ENCODE measurements at regions not wholly inside any gene's neighbourhood (a gene's known extent, or its start where the extent isn't known, plus 50 kb on each side); places are given as distances from the start of the nearest gene placed in this dataset.

DNA sequence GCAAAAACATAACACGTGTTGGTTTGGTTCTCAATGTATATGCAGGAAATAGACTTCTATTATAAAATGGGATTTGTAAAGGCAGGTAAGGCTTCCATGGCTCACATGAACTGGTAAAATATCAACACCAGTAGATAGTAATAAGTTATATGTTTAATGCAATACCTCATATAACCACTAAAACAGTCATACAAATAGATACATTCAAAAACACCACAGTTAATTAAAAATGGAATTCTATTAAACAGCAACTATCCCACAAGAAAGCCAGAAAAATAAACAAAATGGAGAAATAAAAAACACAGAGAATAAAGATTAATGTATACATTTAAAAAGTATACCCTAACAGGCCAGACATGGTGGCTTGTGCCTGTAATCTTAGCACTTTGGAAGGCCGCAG, 243.8 kb upstream of the LRATD1 start:
- no peaks in the 10 kb centered on the region for H3K27me3 ChIP-seq
- H3K36me3 ChIP-seq (ENCODE audit: low read depth, missing control alignments): no peaks in the 10 kb centered on the region
- H3K4me3 ChIP-seq: no peak overlapping the region
- H3K27ac ChIP-seq: no peak overlapping the region
- WGBS, 2 donors: 91 to 95% methylated on average over 2 of the region's 2 CpGs
- H3K9me3 ChIP-seq: no peaks in the 10 kb centered on the region
- intact Hi-C loops (cut with DNase I; ENCODE audit: low total_unique reads): no loop called here
- H3K4me1 ChIP-seq: no peaks in the 10 kb centered on the region
- DNase-seq: no peak
- TF ChIP-seq POLR2A (IDR thresholded peaks at IDR 0.05): no peak
- TF ChIP-seq, protein P1, sequence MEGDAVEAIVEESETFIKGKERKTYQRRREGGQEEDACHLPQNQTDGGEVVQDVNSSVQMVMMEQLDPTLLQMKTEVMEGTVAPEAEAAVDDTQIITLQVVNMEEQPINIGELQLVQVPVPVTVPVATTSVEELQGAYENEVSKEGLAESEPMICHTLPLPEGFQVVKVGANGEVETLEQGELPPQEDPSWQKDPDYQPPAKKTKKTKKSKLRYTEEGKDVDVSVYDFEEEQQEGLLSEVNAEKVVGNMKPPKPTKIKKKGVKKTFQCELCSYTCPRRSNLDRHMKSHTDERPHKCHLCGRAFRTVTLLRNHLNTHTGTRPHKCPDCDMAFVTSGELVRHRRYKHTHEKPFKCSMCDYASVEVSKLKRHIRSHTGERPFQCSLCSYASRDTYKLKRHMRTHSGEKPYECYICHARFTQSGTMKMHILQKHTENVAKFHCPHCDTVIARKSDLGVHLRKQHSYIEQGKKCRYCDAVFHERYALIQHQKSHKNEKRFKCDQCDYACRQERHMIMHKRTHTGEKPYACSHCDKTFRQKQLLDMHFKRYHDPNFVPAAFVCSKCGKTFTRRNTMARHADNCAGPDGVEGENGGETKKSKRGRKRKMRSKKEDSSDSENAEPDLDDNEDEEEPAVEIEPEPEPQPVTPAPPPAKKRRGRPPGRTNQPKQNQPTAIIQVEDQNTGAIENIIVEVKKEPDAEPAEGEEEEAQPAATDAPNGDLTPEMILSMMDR (IDR thresholded peaks at IDR 0.05): peak in 1 of 3 experiments; percentile 43

DNA sequence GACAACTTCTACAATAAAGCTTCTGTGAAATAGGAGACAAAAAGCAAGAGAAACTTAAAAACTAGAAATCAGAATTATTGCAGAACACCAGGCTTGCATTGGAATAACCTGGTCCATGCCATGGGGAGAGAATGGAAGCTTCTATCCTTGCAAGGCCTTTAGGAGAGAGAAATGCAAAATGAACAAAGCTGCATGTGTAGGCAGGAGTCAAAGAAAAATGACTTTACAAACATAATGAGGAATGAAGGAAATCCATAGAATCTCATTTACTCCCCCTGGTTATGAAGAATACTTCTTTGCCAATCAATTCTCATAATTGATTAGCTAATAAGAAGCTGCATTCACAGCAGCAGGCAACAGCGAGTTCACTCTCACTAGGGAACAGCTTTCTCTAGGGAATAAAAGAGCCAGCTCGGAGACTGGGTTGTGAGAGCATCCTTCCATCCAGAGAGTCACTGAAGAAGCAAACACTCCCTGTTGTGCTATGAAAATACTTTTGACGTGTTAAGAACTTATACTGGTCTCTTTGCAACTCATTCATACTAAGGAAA, 235.9 kb upstream of the LRATD1 start:
- intact Hi-C loops (cut with DNase I; ENCODE audit: low total_unique reads): no loop called here
- DNase-seq: no peak
- H3K4me3 ChIP-seq: no peak overlapping the region
- no peak for TF ChIP-seq POLR2A (IDR thresholded peaks at IDR 0.05)
- no peaks in the 10 kb centered on the region for H3K36me3 ChIP-seq (ENCODE audit: low read depth, missing control alignments)
- 89 to 95% methylated on average over 3 of the region's 3 CpGs for WGBS, 2 donors
- H3K27ac ChIP-seq: no peak overlapping the region
- no peaks in the 10 kb centered on the region for H3K4me1 ChIP-seq
- H3K9me3 ChIP-seq: no peaks in the 10 kb centered on the region
- H3K27me3 ChIP-seq: no peaks in the 10 kb centered on the region

DNA sequence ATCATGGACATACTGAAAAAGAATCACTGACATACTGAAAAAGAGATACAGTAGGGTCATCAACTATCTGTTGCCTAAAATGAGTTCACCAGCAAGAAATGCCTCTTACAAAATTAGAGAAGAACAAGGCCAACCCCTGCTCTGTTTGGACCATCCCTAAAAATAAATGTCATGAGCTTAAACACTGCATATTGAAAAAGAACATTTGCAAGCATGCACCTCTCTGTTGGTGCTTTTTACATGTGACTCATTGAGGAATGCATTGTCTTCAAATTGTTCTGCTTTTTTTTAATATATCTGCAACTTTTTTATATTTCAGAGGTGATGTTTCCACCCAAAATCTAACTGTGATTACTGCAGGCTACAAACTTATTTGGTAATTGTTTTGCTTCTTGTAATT, 233.9 kb upstream of the LRATD1 start:
- intact Hi-C loops (cut with DNase I; ENCODE audit: low total_unique reads): no loop called here
- DNase-seq: no peak
- TF ChIP-seq POLR2A (IDR thresholded peaks at IDR 0.05): no peak
- TF ChIP-seq, protein P1 (IDR thresholded peaks at IDR 0.05): no peak
- no peak overlapping the region for H3K27ac ChIP-seq
- H3K4me3 ChIP-seq: no peak overlapping the region
- no peaks in the 10 kb centered on the region for H3K4me1 ChIP-seq
- H3K36me3 ChIP-seq (ENCODE audit: low read depth, missing control alignments): no peaks in the 10 kb centered on the region
- no peaks in the 10 kb centered on the region for H3K27me3 ChIP-seq
- no peaks in the 10 kb centered on the region for H3K9me3 ChIP-seq

DNA sequence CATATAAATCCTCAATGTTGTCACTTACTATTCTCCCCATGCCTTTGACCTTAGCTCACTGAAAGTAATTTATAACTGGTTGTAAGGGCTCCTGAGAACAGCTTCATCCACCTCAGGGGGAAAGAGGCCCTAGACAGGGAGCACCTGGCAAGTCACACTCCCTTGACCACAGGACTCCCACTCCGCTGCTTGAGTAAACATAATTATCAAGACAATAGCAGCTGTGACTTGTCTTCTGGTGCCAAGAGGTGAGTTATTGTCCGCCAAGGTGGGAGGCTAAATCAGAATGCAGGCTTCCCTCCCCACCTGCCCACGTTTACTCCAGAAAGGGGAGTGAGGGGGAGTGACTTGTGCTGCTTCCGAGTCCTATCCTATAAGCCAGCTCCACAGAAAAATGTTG, 230.6 kb upstream of the LRATD1 start:
- DNase-seq: no peak
- no peaks in the 10 kb centered on the region for H3K4me1 ChIP-seq
- no peaks in the 10 kb centered on the region for H3K27me3 ChIP-seq
- no peaks in the 10 kb centered on the region for H3K9me3 ChIP-seq
- TF ChIP-seq, protein P1 (IDR thresholded peaks at IDR 0.05): no peak
- TF ChIP-seq POLR2A (IDR thresholded peaks at IDR 0.05): no peak
- H3K4me3 ChIP-seq: no peak overlapping the region
- no peaks in the 10 kb centered on the region for H3K36me3 ChIP-seq (ENCODE audit: low read depth, missing control alignments)
- intact Hi-C loops (cut with DNase I; ENCODE audit: low total_unique reads): no loop called here
- no peak overlapping the region for H3K27ac ChIP-seq
- 37 to 62% methylated on average over 4 of the region's 4 CpGs for WGBS, 2 donors

DNA sequence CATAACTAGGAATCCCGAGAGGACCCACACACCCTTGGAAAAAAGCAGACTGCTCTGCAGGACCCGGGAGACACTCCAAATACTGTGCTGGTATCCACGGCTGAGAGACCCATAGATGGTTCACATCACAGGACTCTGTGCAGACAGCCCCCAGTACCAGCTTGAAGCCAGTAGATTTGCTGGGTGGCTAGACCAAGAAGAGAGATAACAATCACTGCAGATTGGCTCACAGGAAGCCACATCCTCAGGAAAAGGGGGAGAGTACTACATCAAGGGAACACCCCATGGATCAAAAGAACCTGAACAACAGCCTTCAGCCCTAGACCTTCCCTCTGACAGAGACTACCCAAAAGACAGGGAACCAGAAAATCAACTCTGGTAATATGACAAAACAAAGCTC, 223.8 kb upstream of the LRATD1 start:
- TF ChIP-seq POLR2A (IDR thresholded peaks at IDR 0.05): no peak
- TF ChIP-seq, protein P1 (IDR thresholded peaks at IDR 0.05): no peak
- Histone ChIP-seq H3K27me3 (no peaks in the 10 kb centered on the region), H3K4me1 (no peaks in the 10 kb centered on the region), H3K4me3 (no peak overlapping the region), H3K36me3 (ENCODE audit: low read depth, missing control alignments) (no peaks in the 10 kb centered on the region), H3K27ac (no peak overlapping the region), H3K9me3 (no peaks in the 10 kb centered on the region)
- intact Hi-C loops (cut with DNase I; ENCODE audit: low total_unique reads): no loop called here
- no peak for DNase-seq
- 83 to 93% methylated on average over 3 of the region's 3 CpGs for WGBS, 2 donors

Measured in testis (tissue), 2 donors.